K562 (cell line): ENCODE measurements at regions not wholly inside any gene's neighbourhood (a gene's known extent, or its start where the extent isn't known, plus 50 kb on each side); places are given as distances from the start of the nearest gene placed in this dataset.

ENCODE experiments used
- POLR2AphosphoS5 ChIP-seq: IDR thresholded peaks from 2 replicates; pipeline ENCODE4 v1.6.1; 2011; ENCODE audit warnings: mild to moderate bottlenecking, low read depth, low read length, moderate library complexity; ENCODE audit not compliant: control insufficient read depth, insufficient read depth
- RAD21 ChIP-seq, 2 experiments: fragments of 250-450 bp in 1 of 2; fragments of 450-650 bp in 1 of 2; sonication (Bioruptor Pico) in 1 of 2; formaldehyde crosslinking in 1 of 2; IDR thresholded peaks in 1 of 2; conservative IDR thresholded peaks in 1 of 2; 2 replicates each; pipeline versions ENCODE4 v1.4.0 to v1.8.0; 2020 to 2022; ENCODE audit warnings: mild to moderate bottlenecking in 2 of 2, moderate library complexity in 1 of 2
- SP2 ChIP-seq: IDR thresholded peaks from 2 replicates; pipeline ENCODE4 v1.6.1; 2011; ENCODE audit warnings: mild to moderate bottlenecking, low read depth, low read length, moderate library complexity; ENCODE audit not compliant: poor library complexity, severe bottlenecking; ENCODE audit errors: extremely low read depth
- ZNF644 ChIP-seq: fragments of 200-800 bp; sonication (Bioruptor generic); IDR thresholded peaks from 2 replicates; pipeline ENCODE4 v1.6.1; 2016; ENCODE audit warnings: low read depth, missing genetic modification characterization, missing compliant biosample characterization

- TF ChIP-seq SP2 (no peak), RAD21 (CRISPR knock-in tag; conservative IDR thresholded peaks at IDR 0.05 in 1 of 2, IDR thresholded peaks at IDR 0.05 in 1 of 2) (no peak), POLR2AphosphoS5 (no peak), ZNF644 (tag) (no peak)
Observed at GRCh38 chr5:51053361-51053760, 329.9 kb upstream of the ISL1 start.
